HuH-7 (cell line): ENCODE measurements at regions not wholly inside any gene's neighbourhood (a gene's known extent, or its start where the extent isn't known, plus 50 kb on each side); places are given as distances from the start of the nearest gene placed in this dataset.

Experiments
- DNase-seq: peaks from one replicate; pipeline ENCODE4 v3.0.0; 2011; ENCODE audit warnings: low spot score

GRCh38 chr3:36192901-36193300 lies 187.4 kb upstream of the STAC start:
- no peak for DNase-seq

GRCh38 chr3:36193448-36193847 lies 186.9 kb upstream of the STAC start:
- DNase-seq, result no peak

- DNase-seq, result no peak
Observed at GRCh38 chr3:36196058-36196457, 184.2 kb upstream of the STAC start.

GRCh38 chr3:36197151-36197550 lies 183.2 kb upstream of the STAC start:
- no peak for DNase-seq

GRCh38 chr3:36201546-36201945 lies 178.8 kb upstream of the STAC start:
- no peak for DNase-seq

- DNase-seq, result no peak
Observed at GRCh38 chr3:36206956-36207580, 173.2 kb upstream of the STAC start.

- DNase-seq, result no peak
Observed at GRCh38 chr3:36210840-36211651, 169.3 kb upstream of the STAC start.

- DNase-seq, result no peak
Observed at GRCh38 chr3:36211652-36211999, 168.7 kb upstream of the STAC start.

- no peak for DNase-seq
Observed at GRCh38 chr3:36212251-36212650, 168.1 kb upstream of the STAC start.

GRCh38 chr3:36214460-36214859 lies 165.8 kb upstream of the STAC start:
- no peak for DNase-seq

GRCh38 chr3:36215241-36215640 lies 165.1 kb upstream of the STAC start:
- no peak for DNase-seq

GRCh38 chr3:36219398-36219797 lies 160.9 kb upstream of the STAC start:
- no peak for DNase-seq

GRCh38 chr3:36220173-36220572 lies 160.1 kb upstream of the STAC start:
- no peak for DNase-seq

GRCh38 chr3:36221975-36222374 lies 158.3 kb upstream of the STAC start:
- DNase-seq, result no peak

- no peak for DNase-seq
Observed at GRCh38 chr3:36227980-36228379, 152.3 kb upstream of the STAC start.

- no peak for DNase-seq
Observed at GRCh38 chr3:36229496-36229895, 150.8 kb upstream of the STAC start.

GRCh38 chr3:36232797-36233489 lies 147.4 kb upstream of the STAC start:
- no peak for DNase-seq

- DNase-seq, result no peak
Observed at GRCh38 chr3:36244728-36245127, 135.6 kb upstream of the STAC start.

- no peak for DNase-seq
Observed at GRCh38 chr3:36248374-36248773, 131.9 kb upstream of the STAC start.

GRCh38 chr3:36250191-36250590 lies 130.1 kb upstream of the STAC start:
- no peak for DNase-seq

GRCh38 chr3:36257158-36257852 lies 123.0 kb upstream of the STAC start:
- DNase-seq, result no peak

GRCh38 chr3:36258421-36258820 lies 121.9 kb upstream of the STAC start:
- no peak for DNase-seq

- DNase-seq, result no peak
Observed at GRCh38 chr3:36259580-36259979, 120.7 kb upstream of the STAC start.
